ENCODE measurements at regions not wholly inside any gene's neighbourhood (a gene's known extent, or its start where the extent isn't known, plus 50 kb on each side); places are given as distances from the start of the nearest gene placed in this dataset.

DNA sequence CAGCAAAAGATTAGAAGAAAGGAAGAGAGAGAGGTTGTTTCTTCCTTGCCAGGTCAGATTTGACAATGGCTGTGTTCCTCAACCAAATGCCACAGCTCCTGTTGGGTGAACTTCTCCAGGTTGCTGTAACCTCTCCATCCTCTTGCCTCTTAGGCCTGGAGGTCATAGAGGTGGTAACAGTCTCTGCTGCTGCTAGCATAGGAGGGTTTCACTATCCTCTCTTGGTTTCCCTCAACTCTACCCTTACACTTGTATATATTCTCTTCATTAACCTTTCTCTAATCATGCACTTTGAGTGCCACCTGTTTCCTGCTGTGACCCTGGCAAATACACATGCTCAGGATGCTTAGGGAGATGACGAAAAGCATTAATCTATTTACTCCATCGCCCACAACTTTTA is 67.7 kb upstream of the HIF1A start:
- DNase-seq: no peak

- DNase-seq: no peak
Measured at GRCh38 chr14:61628016-61628725, 67.1 kb upstream of the HIF1A start.

- DNase-seq: no peak
Measured at GRCh38 chr14:61630399-61631044, 64.8 kb upstream of the HIF1A start.

DNA sequence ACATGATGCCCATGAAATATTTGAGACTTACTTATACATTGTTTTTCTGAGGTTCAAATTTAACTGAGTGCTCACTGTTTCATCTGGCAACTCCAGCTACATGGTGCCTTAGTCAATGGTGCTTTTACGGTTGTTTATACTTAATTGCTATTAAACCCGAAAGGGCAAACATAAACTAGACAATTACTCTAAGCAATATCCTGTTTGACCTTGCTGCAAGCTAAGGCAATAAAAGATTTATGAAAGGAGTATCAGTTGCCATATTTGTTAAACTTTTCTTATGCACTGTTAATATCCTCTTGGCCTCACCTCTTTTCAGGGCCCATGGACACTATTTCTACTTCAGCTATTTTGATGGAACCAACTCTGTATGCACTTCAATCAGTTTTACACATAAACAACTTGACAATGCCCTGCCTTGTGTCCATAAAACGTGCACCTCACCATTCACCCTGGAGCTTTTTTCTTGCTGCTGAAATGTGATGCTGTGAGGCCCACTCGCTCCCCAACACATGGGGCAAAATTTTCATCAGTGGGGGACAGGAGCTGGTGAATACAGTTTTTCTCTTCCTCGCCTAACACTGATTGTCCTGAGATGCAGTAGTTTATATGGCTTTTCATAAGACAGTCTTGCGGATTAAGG is 64.1 kb upstream of the HIF1A start:
- DNase-seq: no peak

- DNase-seq: no peak
Measured at GRCh38 chr14:61632401-61632800, 62.9 kb upstream of the HIF1A start.

DNA sequence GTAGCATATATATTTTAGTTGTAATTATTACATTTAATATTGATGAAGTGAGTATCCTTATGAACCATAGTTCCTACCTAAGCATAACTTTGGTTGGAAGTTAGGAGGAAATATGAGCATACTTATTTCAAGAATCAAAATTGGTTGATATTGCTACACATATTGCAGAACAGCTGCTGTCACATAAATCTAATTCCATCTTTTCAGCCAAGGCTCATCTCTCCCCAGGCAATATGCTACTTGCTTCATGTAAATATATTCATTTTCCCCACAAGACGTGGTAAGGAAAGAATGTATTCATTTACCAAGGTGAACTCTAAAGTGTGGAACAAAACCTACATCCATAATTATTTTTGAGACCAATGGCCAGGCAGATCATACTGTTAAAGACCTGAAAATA is 62.5 kb upstream of the HIF1A start:
- DNase-seq: no peak

GRCh38 chr14:61636291-61636690 is 59.0 kb upstream of the HIF1A start:
- no peak for DNase-seq

- no peak for DNase-seq
Measured at GRCh38 chr14:61636779-61637178, 58.5 kb upstream of the HIF1A start.

GRCh38 chr14:61638595-61639387 is 56.5 kb upstream of the HIF1A start:
- no peak for DNase-seq

DNA sequence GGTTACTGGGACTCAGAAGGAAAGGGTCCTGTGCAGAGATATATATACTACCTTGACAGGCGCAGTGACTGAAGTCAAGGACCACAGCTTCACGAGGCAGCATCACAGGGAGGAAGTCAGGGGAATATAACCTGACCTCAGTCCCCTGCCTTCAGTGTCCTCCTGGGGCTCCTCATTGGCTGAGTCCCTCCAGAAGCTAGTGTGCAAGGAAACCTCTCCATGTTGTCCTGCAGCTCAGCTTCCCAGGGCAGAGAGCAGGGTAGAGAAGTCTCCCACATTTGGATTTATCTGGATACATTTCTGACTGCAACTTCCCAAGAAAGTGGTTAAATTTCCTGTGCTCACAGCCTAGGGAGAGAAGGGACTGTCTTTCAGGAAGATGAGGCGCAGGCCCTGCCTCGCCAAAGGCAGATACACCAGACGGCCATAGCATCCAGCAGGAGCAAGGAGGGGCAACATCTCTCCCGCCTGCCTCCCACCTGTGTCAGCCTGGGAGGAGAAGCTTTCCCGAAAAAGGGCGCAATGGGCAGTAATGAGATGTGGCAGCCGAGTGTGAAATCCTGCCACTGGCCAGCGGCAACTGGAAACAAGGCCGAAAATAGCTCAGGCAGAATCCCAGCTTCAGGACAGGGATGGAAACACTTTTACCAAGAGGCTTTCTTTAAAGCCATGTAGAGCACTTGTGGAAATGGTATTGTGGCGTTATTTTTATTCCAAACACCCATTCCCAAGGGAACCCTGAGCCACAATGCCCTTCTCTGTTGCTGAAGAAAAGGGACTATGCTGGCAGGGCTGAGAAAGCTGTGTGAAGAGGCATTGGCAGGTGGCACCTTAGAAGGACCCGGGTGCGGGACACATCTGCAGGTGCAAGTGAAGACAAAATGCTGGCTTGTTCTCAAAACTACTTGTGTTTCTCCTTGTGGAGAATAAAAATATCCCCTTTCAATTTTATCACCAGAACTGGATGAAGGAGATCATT is 54.9 kb upstream of the HIF1A start:
- DNase-seq: no peak

DNA sequence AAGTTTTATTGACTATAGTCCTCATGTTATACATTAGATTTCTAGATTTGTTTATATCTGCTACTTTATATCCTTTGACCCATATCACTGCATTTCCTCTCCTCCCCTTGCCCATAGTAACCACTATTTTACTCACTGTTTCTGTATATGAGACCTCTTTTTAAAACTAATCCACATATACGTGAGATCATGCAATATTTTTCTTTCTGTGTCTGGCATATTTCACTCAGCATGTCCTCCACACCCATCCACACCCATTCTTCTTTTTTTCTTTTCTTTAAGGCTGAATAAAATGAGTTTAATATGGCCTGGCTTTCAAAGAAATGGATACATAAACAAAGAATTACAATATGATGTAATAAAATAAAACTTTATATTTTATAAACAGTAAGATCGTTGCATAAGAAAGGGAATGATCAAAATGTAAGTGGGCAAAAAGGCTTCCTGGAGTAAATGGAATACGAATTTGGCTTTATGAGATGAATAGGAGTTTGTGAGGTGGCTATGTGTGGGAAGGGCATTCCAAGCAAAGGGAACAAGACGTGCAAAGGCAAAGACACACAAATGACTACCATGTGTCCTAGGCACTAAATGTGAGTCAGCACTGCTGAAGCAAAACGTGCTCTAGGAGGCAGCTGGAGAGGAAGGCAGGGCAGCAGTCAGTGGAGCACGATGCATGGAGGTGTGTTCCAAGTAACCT is 53.2 kb upstream of the HIF1A start:
- DNase-seq: no peak

DNA sequence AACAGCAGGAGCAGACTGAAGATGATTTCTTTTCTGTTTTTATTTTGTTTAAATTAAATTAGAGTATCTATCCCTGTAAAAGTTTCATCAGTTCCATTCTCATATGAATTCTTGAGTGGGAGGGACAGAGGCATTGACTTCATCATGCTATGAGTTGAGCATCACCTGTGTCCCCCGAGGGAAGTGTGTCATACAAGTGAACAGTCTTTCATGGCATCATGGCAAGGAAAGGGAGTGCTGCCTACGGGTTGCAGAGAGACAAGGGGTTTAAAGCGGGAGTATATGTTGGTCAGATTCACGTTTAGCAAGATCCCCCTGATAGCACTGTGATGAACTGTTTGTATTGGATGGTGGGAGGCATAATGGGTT is 52.7 kb upstream of the HIF1A start:
- no peak for DNase-seq

DNA sequence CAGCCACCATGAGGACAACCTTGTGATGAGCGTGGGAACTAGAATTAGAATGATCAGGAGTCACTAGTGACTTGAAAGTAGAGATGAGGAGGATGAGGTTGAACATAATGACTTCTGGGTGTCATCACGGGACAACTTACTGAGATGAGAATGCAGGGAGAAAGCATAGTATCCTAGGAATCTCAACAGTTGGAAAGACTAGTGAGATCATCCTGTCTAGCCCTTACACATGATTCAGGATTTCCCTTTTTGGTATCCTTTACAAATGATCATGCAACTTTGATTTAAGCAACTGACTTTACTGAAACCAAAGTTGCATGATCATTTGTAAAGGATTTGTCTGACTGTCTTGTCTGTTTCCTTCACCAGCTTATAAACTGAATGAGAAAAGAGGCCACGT is 51.8 kb upstream of the HIF1A start:
- DNase-seq: no peak

- DNase-seq: no peak
Measured at GRCh38 chr14:61644175-61644574, 51.1 kb upstream of the HIF1A start.

DNA sequence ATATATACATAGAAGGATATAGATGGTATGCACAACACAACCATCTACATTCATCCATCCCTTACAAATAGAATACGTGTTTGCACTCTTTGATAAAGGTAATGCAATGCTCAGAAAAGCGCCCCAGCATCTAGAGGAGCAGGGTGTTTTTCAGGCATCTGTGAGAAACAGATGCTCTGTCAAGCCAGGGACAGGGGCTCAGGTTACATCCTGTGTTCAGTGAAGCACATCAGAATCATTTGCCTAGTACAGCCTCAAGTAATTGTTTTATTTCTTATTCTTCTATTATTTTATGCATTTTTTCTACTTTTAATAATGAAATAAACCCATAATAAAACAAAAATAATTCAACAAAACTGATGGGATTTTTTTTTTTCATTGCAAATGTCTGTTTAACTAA is 50.5 kb upstream of the HIF1A start:
- no peak for DNase-seq

- DNase-seq: no peak
Measured at GRCh38 chr14:61645247-61645646, 50.1 kb upstream of the HIF1A start.

All from stimulated activated CD4-positive, alpha-beta T cell treated with anti-CD3 and anti-CD28 coated beads, Interleukin-4, amount 100 ng/mL, for 4 hours (primary cell).